GM18867 (cell line): ENCODE measurements at regions not wholly inside any gene's neighbourhood (a gene's known extent, or its start where the extent isn't known, plus 50 kb on each side); places are given as distances from the start of the nearest gene placed in this dataset.
A peak's percentile ranks its signal among the peaks of the same experiment; 100 is the strongest.

Source experiments
- ATAC-seq: cut with Tn5 transposase; IDR thresholded peaks from one replicate; pipeline ENCODE4 v1.9.1; 2021; ENCODE audit warnings: mild to moderate bottlenecking, moderate library complexity; ENCODE audit not compliant: unreplicated experiment

DNA sequence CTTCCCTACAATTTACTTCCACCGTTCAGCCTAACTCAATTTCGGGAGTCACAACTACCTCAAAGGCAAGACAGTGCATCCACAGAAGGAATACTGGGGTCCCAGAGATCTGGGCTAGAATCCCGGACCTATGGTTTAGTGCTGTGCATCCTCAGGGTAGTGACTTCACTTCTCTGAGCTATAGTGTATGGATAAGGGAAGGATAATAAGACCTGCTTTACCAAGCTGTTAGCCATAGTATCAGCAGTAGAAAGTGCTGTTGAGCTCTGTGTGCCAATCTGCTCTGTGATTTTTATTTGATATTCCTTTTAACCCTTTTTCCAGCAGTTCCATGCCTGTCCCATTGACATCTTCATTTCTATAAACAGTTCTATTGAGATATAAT, 1044.3 kb downstream of the BCL11B start:
- ATAC-seq, result no peak

DNA sequence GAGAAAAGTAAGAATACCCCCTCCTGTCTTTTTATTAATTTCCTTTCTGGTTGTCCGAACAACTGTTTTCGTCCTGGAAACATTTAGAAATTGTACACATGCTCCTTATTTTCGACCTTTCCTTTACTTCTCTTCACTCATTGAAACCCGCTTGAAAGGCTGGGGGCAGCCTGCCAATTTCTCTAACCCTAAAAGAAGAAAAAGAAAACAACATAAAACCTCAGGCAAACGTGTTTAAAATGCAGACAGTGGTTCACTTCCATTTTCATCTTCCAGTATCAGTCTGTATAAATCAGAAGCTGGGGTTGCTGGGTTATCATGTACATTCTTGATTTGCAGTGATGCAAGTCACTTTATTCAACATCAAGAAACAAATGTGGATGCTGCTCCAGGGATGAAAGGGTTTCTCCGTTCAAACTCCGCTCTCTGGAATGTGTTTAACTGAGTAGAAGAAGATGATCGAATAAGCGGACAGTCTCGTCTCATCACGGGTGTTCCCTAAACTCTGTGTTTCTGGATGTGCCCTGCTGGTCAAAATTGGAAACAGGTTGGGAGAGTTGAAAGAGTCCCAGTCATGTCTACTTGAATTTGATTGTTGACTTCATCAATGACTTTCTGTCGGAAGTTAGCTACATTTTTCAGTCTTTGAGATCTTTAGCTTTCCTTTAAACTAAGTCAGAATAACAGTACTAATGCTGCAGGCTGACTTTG, 1042.2 kb downstream of the BCL11B start:
- no peak for ATAC-seq

DNA sequence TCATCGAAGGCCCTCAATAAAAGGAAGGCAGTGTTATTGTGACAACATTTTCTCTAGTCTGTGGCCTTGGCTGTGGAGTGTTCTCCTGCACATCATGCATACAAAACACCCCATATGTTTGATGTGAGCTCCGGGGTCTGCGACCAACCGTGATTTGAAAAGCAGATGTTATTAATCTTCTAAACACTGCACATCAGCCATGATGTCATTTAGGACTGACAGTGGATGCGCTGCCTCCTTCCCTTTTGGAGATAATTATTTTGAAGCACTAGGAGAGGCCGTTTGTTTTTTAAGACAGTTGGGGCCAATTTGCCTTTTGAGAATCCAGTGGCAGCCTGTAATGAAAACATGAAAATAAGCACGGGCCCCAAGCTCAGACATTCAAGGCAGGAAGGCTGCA, 1041.6 kb downstream of the BCL11B start:
- ATAC-seq, result no peak

DNA sequence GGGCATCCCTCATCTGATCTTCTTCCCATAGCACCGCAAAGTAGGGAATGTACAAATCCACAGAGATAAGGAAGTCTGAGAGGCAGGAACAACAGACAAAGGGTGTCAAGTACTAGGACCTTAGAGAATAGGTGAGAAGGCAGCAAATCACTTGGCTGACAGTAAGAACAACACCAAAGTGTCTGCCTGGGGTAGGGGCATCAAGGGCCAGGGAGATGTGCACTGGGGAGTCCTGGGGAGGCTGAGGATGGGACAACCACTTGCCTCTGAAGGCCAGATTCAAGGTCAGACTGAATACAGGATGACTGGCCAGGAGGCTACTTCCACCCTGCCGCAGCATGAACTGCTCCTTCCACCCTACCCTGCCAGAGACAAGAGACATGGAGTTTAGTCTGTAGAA, 1040.8 kb downstream of the BCL11B start:
- no peak for ATAC-seq

DNA sequence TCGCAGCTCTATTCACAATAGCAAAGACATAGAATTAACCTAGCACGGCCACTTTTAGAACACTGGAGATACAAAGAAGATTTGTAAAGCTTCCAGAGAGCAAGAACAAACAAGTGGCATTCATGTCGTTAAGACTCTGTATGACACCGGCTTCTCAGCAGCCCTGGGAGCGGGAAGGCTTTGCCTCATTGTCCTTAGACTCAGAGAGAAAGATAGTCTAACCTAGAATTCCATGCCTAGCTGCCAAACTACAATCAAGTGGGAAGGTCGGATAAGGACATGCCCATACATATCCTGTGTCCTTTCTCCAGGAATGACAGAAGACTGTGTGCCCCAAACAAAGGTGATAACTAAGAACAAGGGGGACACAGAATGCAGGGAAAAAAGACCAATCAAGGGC, 1038.3 kb downstream of the BCL11B start:
- no peak for ATAC-seq

DNA sequence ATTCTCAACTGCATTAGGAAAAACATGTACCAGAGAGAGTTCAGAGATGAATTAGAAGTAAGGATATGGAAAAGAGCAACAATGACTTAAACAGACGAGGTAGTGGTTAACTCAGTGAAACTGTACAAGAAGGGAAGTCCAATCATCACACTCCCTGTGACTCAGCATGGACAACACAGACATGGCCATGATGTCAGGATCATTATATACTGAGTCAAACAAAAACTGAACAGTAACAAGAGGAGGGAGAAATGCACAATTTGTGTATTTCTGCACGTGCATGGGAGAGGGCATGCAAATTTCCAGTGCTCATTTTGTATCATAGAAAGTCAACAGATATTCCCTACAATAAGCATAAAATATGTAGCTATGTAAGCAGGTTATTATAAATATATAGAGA, 1037.8 kb downstream of the BCL11B start:
- peak; percentile 53 for ATAC-seq

DNA sequence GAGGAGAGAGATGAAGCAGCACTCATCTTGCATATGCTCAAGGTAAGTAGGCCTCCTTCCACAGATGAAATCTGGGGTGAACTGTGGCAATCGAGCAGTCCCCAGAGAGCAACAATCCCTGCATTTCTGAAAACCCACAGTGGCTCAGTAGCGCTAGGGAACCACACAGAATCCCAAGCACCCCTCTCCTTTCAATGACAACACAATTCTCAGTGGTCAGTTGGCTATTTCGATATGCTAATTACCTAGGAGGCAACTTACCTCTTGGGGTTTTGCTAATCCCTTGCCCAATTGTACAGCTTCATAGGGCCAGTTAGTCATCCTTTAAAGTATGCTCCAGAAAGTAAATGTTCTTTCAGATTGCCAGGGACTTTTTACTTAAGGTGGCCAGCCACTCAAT, 1035.7 kb downstream of the BCL11B start:
- ATAC-seq, result no peak

DNA sequence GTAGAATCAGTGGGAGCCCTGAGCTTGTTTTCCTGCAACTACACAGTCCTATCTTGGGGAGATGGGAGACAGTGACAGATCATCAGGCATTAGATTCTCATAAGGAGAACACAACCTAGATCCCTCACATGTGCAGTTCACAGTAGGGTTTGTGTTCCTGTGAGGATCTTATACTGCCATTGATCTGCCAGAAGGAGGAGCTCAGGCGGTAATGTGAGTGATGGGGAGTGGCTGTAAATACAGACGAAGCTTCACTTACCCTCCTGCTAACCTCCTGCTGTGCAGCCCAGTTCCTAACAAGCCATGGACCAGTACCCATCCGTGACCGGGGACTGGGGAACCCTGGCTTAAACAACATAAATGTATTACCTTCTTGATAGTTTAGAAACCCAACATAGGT, 1034.1 kb downstream of the BCL11B start:
- no peak for ATAC-seq

DNA sequence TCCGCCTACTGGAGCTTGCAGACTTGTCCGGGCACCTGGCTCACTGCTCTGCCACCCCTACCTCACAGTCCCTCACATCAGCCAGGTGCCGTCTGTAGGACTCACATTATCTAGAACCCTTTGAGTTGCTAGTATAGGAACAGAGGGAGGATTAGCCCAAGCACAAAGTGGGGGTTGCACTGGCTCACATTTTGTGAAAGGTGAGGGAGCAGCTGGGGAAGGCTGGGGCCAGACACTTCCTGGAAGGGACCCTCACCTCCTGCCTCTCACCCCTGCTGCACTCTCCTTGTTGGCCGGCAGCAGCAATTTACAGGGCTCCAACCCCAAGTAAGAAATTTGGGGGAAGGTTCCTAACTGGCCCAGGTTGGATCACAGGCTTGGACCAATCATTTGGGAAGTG, 1031.6 kb downstream of the BCL11B start:
- no peak for ATAC-seq

DNA sequence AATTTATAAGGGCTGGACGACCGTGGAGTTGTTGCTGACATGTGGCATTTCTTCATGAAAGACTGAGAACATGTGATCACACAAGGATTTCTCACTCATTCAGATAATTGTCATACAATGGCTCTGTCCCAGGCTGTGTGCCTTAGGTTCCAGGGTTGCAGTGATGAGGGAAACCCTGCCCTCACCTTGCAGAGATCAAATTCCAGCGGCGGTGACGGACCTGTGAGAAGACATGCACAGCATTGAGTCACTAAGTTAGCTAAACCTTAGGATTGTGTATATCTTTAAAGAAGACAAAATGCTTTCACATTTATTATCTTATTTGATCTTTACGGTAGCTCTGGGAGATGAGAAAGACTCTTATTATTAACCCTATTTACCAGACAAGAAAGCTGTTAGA, 1029.1 kb downstream of the BCL11B start:
- ATAC-seq, result no peak

DNA sequence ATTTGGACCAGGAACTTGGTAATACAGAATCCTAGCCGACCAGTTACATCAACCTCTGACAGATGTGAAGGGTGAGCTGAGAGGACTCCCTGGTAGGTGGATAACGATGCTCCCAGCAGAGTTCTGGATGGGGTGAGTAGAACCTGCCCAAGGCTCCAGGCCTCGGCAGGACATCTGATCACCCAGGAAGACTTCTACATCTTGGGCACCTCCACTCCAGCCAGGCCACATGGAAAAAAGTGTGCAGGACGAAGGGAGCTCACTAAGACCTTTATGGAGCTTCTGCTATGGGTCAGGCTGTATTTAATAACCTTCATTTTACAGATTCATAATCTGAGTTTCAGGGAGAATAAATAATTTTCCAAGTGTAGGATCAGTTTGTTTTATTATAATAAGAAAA, 1028.7 kb downstream of the BCL11B start:
- no peak for ATAC-seq

DNA sequence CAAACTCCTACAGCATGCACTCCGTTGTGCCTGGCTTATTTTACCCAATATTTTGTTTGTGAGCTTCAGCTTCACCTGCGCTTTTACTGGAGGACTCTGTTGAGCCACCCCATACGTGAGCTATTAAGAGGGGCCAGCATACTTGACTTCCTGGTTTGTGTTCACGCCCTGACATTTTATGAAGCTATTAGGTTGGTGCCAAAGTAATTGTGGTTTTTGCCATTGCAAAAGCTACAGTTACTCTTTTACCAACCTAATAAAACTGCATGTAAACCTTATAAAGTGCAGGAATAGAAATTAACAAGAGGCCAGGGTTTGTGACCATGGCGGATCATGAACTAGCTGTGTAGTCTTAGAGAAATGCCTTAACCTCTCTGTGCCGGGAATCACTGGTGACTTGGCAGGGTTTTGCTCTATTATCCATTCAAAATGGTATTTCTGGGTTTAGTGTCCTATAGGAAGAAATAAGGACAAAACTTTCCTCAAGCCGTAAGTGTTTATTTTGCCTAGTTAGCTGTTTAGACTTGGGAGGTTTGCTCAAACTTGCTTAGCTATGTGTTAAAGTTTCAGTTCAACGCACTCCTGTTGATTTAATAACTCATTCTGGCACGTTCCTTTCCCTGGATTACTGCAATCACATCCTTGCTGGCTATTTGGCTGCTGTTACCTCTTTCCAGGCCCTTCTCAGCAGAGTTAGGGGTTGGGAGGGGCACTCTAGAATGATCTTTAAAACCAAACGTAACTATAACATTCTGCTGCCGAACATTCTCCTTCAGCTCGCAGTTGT, 1027.6 kb downstream of the BCL11B start:
- no peak for ATAC-seq

DNA sequence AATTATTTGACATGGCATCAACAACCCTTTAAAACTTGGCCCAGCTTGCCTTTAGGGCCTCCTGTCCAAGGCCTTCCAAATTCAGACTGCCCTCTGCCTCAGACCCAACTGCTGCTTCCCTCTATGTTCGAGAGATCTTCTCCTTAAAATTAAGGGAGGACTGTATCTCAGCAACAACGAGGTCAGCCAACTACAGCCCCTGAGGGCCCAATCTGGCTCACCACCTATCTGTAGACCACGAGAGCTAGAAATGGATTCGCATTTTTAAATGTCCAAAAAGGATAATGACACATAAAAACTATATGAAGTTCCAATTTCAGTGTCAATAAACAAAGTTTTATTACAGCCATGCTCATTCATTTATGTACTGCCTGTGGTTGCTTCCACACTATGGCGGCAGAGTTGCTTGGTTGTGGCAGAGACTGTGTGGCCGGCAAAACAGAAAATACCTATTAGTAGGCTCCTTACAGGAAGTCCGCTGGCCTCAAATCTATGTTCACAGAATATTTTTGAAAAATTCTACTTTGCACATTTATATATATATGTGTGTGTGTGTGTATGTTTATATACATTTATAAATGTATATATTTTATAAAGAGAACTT, 1026.9 kb downstream of the BCL11B start:
- ATAC-seq, result no peak

DNA sequence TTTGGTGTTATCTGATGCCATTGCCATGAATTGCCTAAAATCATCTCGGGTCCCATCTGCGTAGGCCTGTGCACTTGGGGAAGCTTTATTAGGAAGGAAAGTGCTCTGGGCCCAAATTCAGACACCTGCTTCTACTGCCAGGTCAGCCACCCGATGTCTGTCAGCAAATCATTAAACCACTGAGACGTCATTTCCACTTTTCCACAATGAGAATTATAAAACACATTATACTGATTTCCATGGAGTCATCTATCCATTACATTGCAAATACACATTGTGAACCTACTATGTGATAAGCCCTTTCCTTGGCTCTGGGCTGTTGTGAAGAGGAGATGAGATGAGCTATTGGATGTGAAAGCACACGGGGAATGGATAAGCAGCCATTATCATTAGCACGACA, 1022.9 kb downstream of the BCL11B start:
- ATAC-seq, result no peak

DNA sequence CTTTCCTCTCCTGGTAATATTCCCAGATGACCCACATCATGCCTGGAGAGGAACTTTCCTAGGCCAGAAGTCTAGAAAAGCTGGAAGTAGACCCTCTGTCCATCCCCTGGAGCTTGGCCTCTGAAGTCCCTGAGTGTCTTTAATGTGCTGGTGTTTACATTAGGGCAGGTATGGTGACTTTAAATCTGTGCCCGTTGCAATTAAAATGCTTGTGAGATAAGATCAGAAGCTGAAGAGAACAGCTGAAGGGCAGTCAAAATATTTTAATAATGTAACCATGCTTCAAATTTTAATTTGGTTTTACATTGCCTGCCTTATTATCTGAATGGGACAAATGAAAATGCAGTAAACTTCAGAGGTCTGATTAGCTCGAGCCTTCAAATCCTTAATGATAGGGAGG, 1022.5 kb downstream of the BCL11B start:
- ATAC-seq, result no peak

DNA sequence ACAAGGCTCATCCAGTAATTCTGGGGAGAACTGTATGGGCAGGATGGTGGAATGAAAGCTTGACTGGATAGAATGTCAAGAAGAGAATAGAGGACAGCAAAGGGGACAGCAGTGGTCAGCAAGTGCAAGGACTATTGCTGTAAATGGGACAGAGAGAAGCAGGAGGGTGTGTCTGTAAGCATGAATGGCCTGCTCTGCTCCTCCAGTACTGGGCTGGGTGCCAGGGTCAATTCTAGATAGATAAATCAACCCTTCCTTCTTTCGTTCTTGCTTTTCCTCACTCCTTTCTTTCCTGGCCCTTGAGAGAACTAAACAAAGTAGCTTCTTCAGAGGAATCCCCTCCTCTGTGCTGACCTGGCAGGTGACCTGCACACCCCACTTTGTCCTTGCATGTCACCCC, 1019.2 kb downstream of the BCL11B start:
- ATAC-seq, result no peak

DNA sequence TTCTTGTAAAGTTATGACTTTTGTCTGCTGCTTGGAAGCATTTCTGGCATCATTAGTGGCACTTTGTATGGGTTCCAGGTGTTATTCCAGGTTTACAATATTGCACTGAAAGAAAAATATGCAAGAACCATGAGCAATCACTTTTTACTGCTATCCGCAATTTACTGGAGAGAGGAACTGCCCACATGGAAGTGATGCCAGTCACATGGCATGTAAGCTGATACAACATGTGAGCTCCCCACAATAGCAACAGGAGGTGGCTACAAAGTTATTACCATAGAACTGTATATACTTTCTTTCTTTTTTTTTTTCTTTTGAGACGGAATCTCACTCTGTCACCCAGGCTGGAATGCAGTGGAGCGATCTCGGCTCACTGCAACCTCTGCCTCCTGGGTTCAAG, 1012.1 kb downstream of the BCL11B start:
- no peak for ATAC-seq

DNA sequence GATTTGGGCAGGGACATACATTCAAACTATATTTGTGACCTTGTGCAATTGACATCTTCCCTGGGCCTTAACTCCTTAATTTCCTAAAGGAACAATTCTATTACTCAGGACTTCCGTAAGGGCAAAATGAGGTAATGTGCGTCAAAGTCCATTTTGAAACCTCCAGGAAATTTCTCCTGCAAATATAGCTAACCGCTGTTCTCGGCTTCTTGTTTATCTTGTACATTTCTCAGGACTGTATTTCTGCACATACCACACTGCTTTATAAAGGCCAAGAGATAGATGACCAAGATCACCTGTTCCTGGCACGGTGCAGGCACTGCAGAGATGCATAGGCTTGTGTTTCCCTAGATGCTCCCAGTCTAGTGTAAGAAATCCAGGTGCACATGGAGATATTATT, 1009.4 kb downstream of the BCL11B start:
- ATAC-seq, result no peak

DNA sequence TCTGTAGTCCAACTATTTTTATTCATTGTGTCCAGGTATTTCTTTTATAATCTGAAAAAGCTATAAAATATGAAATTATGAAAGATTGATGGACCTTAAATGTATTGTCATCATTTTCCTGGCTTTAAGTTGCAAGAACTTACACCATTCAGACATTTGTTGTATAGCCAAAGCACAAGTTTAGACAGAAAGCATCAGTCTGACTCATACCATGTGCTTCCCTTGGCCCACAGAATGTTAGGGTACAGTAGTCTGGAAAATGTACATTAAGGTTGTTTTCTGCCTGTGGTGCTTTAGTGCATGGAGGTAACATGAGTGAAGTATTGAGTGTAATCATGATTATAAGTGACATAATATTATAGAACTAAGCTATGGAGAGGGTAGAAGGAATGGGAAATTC, 1002.5 kb downstream of the BCL11B start:
- no peak for ATAC-seq

DNA sequence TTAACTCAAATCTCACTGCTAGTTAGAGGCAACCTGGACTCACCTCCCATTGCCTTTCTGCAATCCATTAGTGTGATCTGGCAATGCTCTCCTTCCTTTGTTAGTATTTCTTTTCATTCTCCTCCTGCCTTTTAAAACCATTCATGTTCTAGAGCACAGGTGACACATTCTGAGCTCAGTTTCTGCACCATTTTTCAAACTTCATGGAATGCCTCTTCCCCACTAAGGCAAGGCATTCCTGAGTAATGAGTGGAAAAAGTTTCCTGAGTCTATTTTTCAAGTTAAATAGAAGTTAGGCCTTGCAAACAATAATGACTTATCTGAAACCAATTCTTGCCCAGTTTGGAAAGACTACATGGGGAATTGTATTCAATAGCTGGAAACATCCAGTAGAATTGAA, 1001.8 kb downstream of the BCL11B start:
- ATAC-seq, result no peak

DNA sequence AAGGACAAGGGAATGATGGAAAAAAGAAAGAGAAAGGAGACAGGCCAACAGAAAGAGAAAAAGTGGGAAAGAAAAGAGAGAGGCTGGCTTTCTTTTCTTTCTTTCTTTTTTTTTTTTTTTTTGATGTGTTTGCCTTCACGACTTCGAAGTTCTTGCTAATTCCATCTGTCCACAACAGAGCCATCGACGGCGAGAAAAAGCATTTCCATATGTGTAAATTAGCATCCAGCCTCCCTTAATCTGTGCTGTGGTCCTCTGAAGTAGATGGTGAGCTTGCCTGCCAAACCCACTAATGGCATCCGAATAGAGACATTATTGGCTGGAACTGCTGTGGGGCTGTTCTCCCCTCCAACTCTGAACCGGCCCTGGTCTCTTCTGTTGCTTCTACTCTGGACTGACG, 997.4 kb downstream of the BCL11B start:
- ATAC-seq, result no peak

DNA sequence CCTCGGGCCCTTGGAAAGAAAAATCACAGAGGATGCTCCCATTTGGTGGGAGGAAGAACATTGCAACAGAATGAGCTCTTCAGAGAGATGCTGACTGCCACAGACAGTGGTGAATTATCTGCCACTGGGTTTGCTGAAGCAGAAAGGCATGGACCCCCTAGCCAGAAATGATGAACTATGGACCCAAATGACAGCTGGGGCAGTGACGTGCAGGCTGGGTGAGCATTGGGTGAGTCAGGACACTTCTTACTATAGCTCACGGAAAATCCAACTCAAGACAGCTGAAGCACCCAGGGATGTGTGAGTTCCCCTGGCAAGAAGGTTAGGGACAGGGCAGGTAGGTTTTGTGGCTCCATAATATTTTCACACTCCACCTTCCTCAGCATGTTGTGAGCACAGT, 993.2 kb downstream of the BCL11B start:
- no peak for ATAC-seq
